H1 (cell line): ENCODE measurements at regions not wholly inside any gene's neighbourhood (a gene's known extent, or its start where the extent isn't known, plus 50 kb on each side); places are given as distances from the start of the nearest gene placed in this dataset.

Source experiments
- CHD1 ChIP-seq: IDR thresholded peaks from 2 replicates; pipeline ENCODE4 v1.6.1; 2012; ENCODE audit warnings: low read depth, low read length, improper control_type of control experiment
- RBBP5 ChIP-seq: IDR thresholded peaks from 2 replicates; pipeline ENCODE4 v1.7.1; 2012; ENCODE audit warnings: low read depth, mild to moderate bottlenecking, inconsistent platforms, low read length, moderate library complexity, borderline replicate concordance

- TF ChIP-seq CHD1 (no peak), RBBP5 (no peak)
These were observed 434.9 kb downstream of the PDGFC start (continued) for GRCh38 chr4:156536661-156537060.
